SK-N-SH (cell line): ENCODE measurements at regions not wholly inside any gene's neighbourhood (a gene's known extent, or its start where the extent isn't known, plus 50 kb on each side); places are given as distances from the start of the nearest gene placed in this dataset.
A peak's percentile ranks its signal among the peaks of the same experiment; 100 is the strongest.

Source experiments
- ELF1 ChIP-seq: IDR thresholded peaks from 2 replicates; pipeline ENCODE4 v1.4.0; 2012
- EP300 ChIP-seq, 2 experiments: IDR thresholded peaks; 2 replicates each; pipeline versions ENCODE4 v1.4.0 to v1.6.1; 2012; ENCODE audit warnings: borderline replicate concordance in 1 of 2, low read depth in 1 of 2, low read length in 1 of 2
- FOXJ3 ChIP-seq: sonication (generic); formaldehyde crosslinking; IDR thresholded peaks from 2 replicates; pipeline ENCODE4 v1.5.1; 2020; ENCODE audit warnings: mild to moderate bottlenecking, missing genetic modification reagents
- GATA2 ChIP-seq: sonication (generic); formaldehyde crosslinking; IDR thresholded peaks from 2 replicates; pipeline ENCODE4 v1.5.0; 2020; ENCODE audit warnings: mild to moderate bottlenecking, missing genetic modification reagents
- MEF2A ChIP-seq: IDR thresholded peaks from 2 replicates; pipeline ENCODE4 v1.4.0; 2012; ENCODE audit warnings: low read depth, borderline replicate concordance
- POLR2AphosphoS5 ChIP-seq: IDR thresholded peaks from 2 replicates; pipeline ENCODE4 v1.6.1; 2012; ENCODE audit warnings: low read depth, low read length
- RCOR1 ChIP-seq: fragments of 150-350 bp; IDR thresholded peaks from 2 replicates; pipeline ENCODE4 v1.6.1; 2017; ENCODE audit warnings: antibody characterized with exemption, low read length
- SMC3 ChIP-seq: IDR thresholded peaks from 2 replicates; pipeline ENCODE4 v1.6.1; 2012; ENCODE audit warnings: low read depth, low read length, improper control_type of control experiment
- TAF1 ChIP-seq: IDR thresholded peaks from 2 replicates; pipeline ENCODE4 v1.6.1; 2012; ENCODE audit warnings: low read depth, mild to moderate bottlenecking, low read length, moderate library complexity, borderline replicate concordance
- YY1 ChIP-seq: IDR thresholded peaks from 2 replicates; pipeline ENCODE4 v1.4.0; 2012; ENCODE audit warnings: low read depth, mild to moderate bottlenecking
- TF ChIP-seq, protein P1 (sequence below): fragments of 200-600 bp; sonication (generic); IDR thresholded peaks from 2 replicates; pipeline ENCODE4 v1.6.1; 2017; ENCODE audit warnings: antibody characterized with exemption, mild to moderate bottlenecking, moderate library complexity
- TF ChIP-seq, protein P2 (sequence below): fragments of 150-350 bp; IDR thresholded peaks from 2 replicates; pipeline ENCODE4 v1.6.1; 2016; ENCODE audit warnings: mild to moderate bottlenecking, low read depth, low read length

DNA sequence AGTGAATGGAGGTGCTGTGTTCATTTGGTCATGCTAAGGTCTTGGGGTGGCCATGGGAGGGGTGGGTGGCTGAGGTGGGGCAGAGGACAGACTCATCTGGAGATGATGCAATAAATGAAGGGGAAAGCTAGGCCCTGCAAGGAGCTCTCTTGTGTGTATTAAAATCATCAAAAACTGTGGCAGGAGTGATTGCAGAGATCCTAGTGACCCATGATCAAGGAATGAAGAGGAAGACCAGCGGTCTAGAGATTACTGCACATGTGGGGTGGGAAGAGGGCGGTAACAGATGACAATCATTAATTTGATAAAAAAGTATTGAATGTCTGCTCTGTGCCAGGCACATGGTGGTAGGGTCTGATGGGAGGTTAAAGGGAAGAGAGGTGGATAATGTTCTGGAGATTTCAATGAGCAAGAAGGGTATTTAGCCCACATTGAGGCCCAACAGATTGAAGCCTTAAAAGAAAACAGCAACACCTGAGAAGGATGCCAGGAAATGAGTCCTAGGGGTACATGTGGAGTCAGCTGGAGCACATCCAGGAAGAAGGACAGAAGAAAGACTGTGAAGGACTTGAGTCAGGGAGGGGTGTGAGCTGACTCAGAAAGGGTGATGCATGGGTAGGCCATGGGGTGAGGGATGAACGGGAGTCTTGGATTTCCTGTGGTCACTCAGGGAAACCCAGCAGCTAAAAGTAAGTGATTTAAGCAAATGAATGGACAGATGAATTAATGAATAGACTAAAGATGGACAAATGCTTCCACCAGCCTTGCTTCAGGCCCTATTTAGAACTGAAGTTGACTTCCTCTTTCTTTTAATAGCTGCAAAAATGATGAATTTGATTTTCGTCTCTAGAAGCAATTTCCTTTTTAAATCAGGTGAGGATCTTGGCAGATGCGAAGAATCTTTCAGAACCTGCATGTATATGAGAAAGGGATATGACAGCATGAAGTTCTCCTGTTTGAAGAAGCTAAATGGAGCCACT lies 83.1 kb upstream of the IGFBP3 start:
- TF ChIP-seq, protein P1, sequence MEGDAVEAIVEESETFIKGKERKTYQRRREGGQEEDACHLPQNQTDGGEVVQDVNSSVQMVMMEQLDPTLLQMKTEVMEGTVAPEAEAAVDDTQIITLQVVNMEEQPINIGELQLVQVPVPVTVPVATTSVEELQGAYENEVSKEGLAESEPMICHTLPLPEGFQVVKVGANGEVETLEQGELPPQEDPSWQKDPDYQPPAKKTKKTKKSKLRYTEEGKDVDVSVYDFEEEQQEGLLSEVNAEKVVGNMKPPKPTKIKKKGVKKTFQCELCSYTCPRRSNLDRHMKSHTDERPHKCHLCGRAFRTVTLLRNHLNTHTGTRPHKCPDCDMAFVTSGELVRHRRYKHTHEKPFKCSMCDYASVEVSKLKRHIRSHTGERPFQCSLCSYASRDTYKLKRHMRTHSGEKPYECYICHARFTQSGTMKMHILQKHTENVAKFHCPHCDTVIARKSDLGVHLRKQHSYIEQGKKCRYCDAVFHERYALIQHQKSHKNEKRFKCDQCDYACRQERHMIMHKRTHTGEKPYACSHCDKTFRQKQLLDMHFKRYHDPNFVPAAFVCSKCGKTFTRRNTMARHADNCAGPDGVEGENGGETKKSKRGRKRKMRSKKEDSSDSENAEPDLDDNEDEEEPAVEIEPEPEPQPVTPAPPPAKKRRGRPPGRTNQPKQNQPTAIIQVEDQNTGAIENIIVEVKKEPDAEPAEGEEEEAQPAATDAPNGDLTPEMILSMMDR = no peak
- TF ChIP-seq FOXJ3 (CRISPR knock-in tag) = no peak
- TF ChIP-seq GATA2 (CRISPR knock-in tag) = no peak
- no peak for TF ChIP-seq YY1
- TF ChIP-seq MEF2A = no peak
- TF ChIP-seq ELF1 = 0 out of 2 replicates have a peak, but pooled peaks have one; percentile 38
- TF ChIP-seq TAF1 = no peak
- TF ChIP-seq RCOR1 = no peak
- TF ChIP-seq POLR2AphosphoS5 = no peak
- TF ChIP-seq EP300 (IDR thresholded peaks at IDR 0.05; ENCODE audit: borderline replicate concordance in 1 of 2, low read depth in 1 of 2, low read length in 1 of 2) = peak; percentile 18 to 77; a peak in 2 of 4 replicates
- TF ChIP-seq, protein P2, sequence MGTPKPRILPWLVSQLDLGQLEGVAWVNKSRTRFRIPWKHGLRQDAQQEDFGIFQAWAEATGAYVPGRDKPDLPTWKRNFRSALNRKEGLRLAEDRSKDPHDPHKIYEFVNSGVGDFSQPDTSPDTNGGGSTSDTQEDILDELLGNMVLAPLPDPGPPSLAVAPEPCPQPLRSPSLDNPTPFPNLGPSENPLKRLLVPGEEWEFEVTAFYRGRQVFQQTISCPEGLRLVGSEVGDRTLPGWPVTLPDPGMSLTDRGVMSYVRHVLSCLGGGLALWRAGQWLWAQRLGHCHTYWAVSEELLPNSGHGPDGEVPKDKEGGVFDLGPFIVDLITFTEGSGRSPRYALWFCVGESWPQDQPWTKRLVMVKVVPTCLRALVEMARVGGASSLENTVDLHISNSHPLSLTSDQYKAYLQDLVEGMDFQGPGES = no peak
- TF ChIP-seq SMC3 = no peak
